PFSK-1 (cell line): ENCODE measurements at regions not wholly inside any gene's neighbourhood (a gene's known extent, or its start where the extent isn't known, plus 50 kb on each side); places are given as distances from the start of the nearest gene placed in this dataset.

Source experiments
- FOXP2 ChIP-seq: optimal IDR thresholded peaks from 2 replicates; pipeline ENCODE3; 2011; ENCODE audit warnings: borderline replicate concordance, control low read depth, inconsistent platforms; ENCODE audit not compliant: insufficient read depth; ENCODE audit errors: extremely low read length, extremely low read depth
- POLR2AphosphoS5 ChIP-seq: IDR thresholded peaks from 2 replicates; pipeline ENCODE4 v1.6.1; 2012; ENCODE audit warnings: low read depth, mild to moderate bottlenecking, control low read depth, low read length, moderate library complexity
- REST ChIP-seq, 2 experiments: IDR thresholded peaks; 2 replicates each; pipeline versions ENCODE4 v1.6.1 to v1.8.0; 2011 to 2012; ENCODE audit warnings: low read depth in 2 of 2, low read length in 2 of 2, control low read depth in 1 of 2, inconsistent platforms in 1 of 2, mild to moderate bottlenecking in 1 of 2, moderate library complexity in 1 of 2; ENCODE audit not compliant: insufficient read depth in 1 of 2
- SIN3A ChIP-seq: IDR thresholded peaks from 2 replicates; pipeline ENCODE4 v1.6.1; 2012; ENCODE audit warnings: mild to moderate bottlenecking, low read length, moderate library complexity, borderline replicate concordance; ENCODE audit not compliant: insufficient read depth
- TAF1 ChIP-seq: IDR thresholded peaks from 2 replicates; pipeline ENCODE4 v1.6.1; 2012; ENCODE audit warnings: low read length, control low read depth, borderline replicate concordance; ENCODE audit not compliant: insufficient read depth

- no peak for TF ChIP-seq REST (IDR thresholded peaks at IDR 0.05; ENCODE audit: insufficient read depth in 1 of 2, low read depth in 2 of 2, low read length in 2 of 2)
- TF ChIP-seq POLR2AphosphoS5, result no peak
- no peak for TF ChIP-seq SIN3A
- no peak for TF ChIP-seq FOXP2
- TF ChIP-seq TAF1, result no peak
Measured at GRCh38 chr3:102329066-102329465, 105.7 kb upstream of the ZPLD1 start.

DNA sequence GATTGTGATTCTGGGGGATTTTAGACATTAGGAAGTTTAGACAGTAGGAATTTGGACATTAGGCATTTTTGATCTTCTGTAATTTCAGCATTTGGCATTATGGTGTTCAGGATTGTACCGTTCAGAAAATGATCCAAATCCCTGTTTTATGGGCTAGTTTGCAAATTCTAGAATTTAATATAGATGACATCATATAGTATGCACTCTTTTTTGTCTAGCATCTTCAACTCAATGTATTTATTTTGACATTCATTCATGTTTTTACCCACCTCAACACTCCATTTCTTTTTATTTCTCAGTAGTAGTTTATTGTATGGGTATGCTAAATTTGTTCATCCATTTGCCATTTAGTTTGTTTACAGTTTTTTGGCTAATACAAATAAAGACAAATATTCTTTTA, 105.3 kb upstream of the ZPLD1 start:
- TF ChIP-seq POLR2AphosphoS5 (no peak), FOXP2 (no peak), TAF1 (no peak), REST (IDR thresholded peaks at IDR 0.05; ENCODE audit: insufficient read depth in 1 of 2, low read depth in 2 of 2, low read length in 2 of 2) (no peak), SIN3A (no peak)

GRCh38 chr3:102332205-102332604, 102.6 kb upstream of the ZPLD1 start:
- TF ChIP-seq TAF1 (no peak), SIN3A (no peak), FOXP2 (no peak), POLR2AphosphoS5 (no peak), REST (IDR thresholded peaks at IDR 0.05; ENCODE audit: insufficient read depth in 1 of 2, low read depth in 2 of 2, low read length in 2 of 2) (no peak)

DNA sequence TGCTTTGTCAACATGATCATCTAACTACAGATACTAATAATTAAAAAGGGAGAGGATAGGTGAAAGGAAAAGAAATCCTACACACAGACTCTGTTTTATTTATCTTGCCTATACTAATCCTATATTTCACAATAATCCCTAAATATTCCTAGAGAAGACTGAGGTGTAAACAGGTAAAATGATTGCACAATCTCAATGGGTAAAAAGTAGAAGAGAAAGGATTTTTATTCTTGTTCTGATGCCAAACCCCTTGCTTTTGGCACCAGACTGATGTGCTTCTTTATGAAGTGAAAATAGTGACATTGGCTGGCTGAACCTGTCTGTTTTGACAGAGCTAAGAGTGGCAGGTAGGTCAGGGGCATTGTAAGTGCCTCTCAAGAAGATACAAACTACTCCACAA, 101.9 kb upstream of the ZPLD1 start:
- TF ChIP-seq SIN3A (no peak), FOXP2 (no peak), REST (IDR thresholded peaks at IDR 0.05; ENCODE audit: insufficient read depth in 1 of 2, low read depth in 2 of 2, low read length in 2 of 2) (no peak)

DNA sequence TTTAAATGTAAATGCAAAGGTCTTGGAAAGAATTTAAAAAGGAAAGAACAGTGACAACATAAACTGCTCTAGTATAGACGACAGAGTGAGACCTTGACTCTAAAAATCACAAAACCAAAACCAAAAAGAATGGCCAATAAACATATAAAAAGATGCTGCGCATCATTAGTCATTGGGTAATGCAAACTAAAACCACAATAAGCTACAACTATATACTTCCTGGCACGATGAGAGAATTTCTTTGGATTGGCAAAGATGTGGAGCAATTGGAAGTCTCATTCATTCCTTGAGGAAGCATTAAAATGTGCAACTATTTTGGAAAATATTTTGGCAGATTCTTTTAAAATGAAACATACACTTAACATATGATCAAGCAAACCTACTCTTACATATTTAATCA, 98.7 kb upstream of the ZPLD1 start:
- TF ChIP-seq FOXP2 (no peak), REST (IDR thresholded peaks at IDR 0.05; ENCODE audit: insufficient read depth in 1 of 2, low read depth in 2 of 2, low read length in 2 of 2) (no peak), TAF1 (no peak), POLR2AphosphoS5 (no peak), SIN3A (no peak)
